Effector memory CD8-positive, alpha-beta T cell (primary cell): ENCODE measurements at regions not wholly inside any gene's neighbourhood (a gene's known extent, or its start where the extent isn't known, plus 50 kb on each side); places are given as distances from the start of the nearest gene placed in this dataset.

Experiments
- ATAC-seq: fragments of 150-1000 bp; cut with Tn5 transposase; replicated peaks from 2 replicates; pipeline ENCODE4 v1.10.0; 2021; ENCODE audit warnings: mild to moderate bottlenecking, moderate library complexity
- DNase-seq, 3 experiments: peaks; one replicate each; pipeline ENCODE4 v3.0.0; 2021
- H3K27ac Mint-ChIP-seq, 2 donors: one replicate each; pipeline ENCODE4 v1.8.0; 2022; ENCODE audit warnings: mild to moderate bottlenecking in 2 of 2, mixed read lengths in 2 of 2, moderate library complexity in 2 of 2
- H3K27me3 Mint-ChIP-seq, 2 donors: one replicate each; pipeline ENCODE4 v1.8.0; 2022; ENCODE audit warnings: mixed read lengths in 2 of 2
- H3K36me3 Mint-ChIP-seq: one replicate; pipeline ENCODE4 v1.8.0; 2022; ENCODE audit warnings: mild to moderate bottlenecking, moderate library complexity, mixed read lengths; ENCODE audit not compliant: insufficient read depth
- H3K4me1 Mint-ChIP-seq, 2 donors: one replicate each; pipeline ENCODE4 v1.8.0; 2022; ENCODE audit warnings: low read depth in 2 of 2, mixed read lengths in 2 of 2
- H3K4me3 Mint-ChIP-seq, 2 donors: one replicate each; pipeline ENCODE4 v1.8.0; 2022; ENCODE audit warnings: mild to moderate bottlenecking in 2 of 2, mixed read lengths in 2 of 2, moderate library complexity in 2 of 2
- H3K9me3 Mint-ChIP-seq, 2 donors: one replicate each; pipeline ENCODE4 v1.8.0; 2022; ENCODE audit warnings: mixed read lengths in 2 of 2

DNA sequence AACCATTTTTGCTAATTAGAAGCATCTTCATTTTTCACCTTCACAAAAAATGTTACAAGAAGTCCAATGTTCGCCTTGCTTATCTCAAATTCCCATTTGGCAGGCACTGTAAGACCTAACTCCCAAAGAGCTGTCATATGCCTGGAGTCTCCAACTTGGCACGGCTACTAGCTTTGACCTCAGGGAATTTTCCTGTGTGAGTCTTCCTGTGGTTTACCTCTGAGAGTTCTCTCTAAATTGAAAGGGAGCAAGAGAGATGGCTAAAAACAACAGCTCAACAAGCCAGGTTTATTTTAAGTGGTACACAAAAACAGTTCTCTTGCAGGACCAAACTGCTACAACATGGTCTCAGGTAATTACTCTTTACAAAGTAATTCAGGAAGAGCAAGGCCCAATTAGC lies 756.0 kb upstream of the ADGRL2 start:
- DNase-seq (no peak), ATAC-seq (no peak)
- Mint-ChIP-seq H3K9me3 (peaks cover 6 to 11% of the 10 kb centered on the region in 2 donors), H3K36me3 (no peaks in the 10 kb centered on the region), H3K27me3 (no peaks in the 10 kb centered on the region), H3K4me1 (no peaks in the 10 kb centered on the region), H3K27ac (no peak overlapping the region), H3K4me3 (no peak overlapping the region)

DNA sequence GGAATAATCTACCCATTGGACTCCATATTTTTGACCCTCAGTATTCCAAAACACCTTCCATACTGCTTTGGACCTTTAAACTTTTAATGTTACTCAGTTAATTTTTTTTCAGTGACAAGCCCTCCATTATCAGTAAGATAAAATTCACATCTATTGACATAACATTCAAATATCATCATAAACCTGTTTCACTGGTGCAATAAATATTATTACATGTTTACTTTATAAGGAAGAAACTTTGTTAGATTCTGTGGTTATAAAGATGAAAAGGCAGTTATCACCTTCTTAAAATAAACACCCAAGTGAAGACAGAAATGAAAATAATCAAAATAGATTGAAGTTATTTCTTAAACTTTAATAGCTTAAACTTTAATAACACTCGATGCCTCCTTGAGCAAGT lies 758.5 kb upstream of the ADGRL2 start:
- no peak overlapping the region for H3K27ac Mint-ChIP-seq
- no peak for DNase-seq
- H3K36me3 Mint-ChIP-seq: no peaks in the 10 kb centered on the region
- peaks cover 10 to 11% of the 10 kb centered on the region in 2 donors for H3K9me3 Mint-ChIP-seq
- no peak overlapping the region for H3K4me3 Mint-ChIP-seq
- ATAC-seq: no peak
- H3K27me3 Mint-ChIP-seq: no peaks in the 10 kb centered on the region
- no peaks in the 10 kb centered on the region for H3K4me1 Mint-ChIP-seq

DNA sequence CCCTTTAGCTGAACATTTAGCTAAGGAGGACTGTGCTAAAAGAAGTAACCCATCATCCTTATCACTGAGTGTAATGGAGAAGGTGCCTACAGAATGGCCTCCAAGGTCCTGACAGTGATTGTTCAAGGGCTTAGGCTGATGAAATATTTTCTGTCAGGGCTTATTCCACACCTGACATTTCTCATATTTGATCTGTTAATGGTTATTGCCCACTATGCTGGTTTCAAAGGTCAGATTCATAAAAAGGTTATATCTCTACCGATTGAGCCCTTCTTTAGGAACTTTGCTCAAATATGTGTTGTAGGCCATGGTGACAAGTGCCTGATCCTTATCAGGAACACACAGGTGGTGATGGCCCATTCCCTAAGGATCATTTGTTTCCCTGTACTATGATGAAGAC lies 766.4 kb upstream of the ADGRL2 start:
- DNase-seq: no peak
- no peaks in the 10 kb centered on the region for H3K27me3 Mint-ChIP-seq
- H3K4me1 Mint-ChIP-seq: no peaks in the 10 kb centered on the region
- no peak overlapping the region for H3K4me3 Mint-ChIP-seq
- H3K9me3 Mint-ChIP-seq: peaks cover 7 to 10% of the 10 kb centered on the region in 2 donors
- H3K27ac Mint-ChIP-seq: no peak overlapping the region
- ATAC-seq: no peak
- H3K36me3 Mint-ChIP-seq: no peaks in the 10 kb centered on the region

DNA sequence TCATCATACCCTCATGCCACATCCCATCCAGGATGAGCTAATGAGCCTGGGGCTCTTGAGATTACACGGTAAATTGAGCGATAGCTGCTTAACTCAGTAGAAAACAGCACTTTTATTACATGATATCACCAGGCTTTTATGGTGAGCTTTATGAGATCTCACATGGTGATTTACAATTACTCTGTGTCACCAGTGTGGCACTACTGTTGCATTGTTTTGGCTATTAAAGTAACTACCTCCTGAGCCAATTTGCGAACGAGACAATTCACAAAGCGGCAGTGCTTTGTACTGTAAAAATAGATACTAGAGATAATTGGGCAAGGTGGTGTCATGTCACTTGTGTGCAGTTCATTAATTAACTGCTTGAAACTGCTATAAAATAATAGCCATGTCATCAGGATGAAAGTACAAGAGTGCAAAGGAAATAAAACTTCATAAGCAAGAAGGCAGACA lies 767.7 kb upstream of the ADGRL2 start:
- peaks cover 7 to 10% of the 10 kb centered on the region in 2 donors for H3K9me3 Mint-ChIP-seq
- no peaks in the 10 kb centered on the region for H3K4me1 Mint-ChIP-seq
- DNase-seq: no peak
- H3K27ac Mint-ChIP-seq: no peak overlapping the region
- H3K36me3 Mint-ChIP-seq: no peaks in the 10 kb centered on the region
- no peak for ATAC-seq
- no peaks in the 10 kb centered on the region for H3K27me3 Mint-ChIP-seq
- no peak overlapping the region for H3K4me3 Mint-ChIP-seq

DNA sequence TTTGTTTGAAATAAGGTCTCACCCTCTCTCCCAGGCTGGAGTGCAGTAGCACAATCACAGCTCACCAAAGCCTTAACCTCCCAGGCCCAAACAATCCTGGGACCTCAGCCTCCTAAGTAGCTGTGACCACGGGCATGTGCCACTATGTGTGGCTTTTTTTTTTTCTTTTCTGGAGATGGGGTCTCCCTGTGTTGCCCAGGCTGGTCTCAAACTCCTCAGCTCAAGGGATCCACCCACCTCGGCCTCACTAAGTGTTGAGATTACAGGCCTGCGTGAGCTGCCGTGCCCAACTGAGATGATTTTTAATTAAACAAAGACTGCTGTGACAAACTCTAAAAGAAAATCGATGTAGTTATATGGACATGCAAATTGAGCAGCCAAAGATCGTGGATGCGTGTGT lies 768.4 kb upstream of the ADGRL2 start:
- DNase-seq (no peak), ATAC-seq (no peak)
- no peaks in the 10 kb centered on the region for H3K4me1 Mint-ChIP-seq
- H3K4me3 Mint-ChIP-seq: no peak overlapping the region
- H3K27ac Mint-ChIP-seq: no peak overlapping the region
- H3K36me3 Mint-ChIP-seq: no peaks in the 10 kb centered on the region
- H3K27me3 Mint-ChIP-seq: no peaks in the 10 kb centered on the region
- H3K9me3 Mint-ChIP-seq: peaks cover 7% of the 10 kb centered on the region in 2 donors

DNA sequence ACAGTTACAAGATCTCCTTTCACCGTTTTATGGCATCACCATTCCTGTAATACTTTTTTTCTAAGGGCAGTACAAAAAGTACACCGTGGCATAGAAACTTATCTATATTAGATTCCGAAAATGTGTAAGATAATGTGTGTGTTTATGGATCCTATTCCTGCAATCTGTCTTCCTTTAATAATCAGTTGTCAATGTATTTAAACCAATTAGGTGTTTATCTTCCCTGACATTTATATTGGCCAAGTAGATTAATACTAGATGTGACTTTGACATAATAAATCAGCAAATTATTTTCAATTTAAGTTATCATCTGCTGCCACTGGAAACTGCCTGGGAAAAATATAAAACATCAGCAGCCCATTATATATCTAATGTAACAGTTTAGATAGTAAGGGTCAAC lies 770.3 kb upstream of the ADGRL2 start:
- Mint-ChIP-seq H3K4me3 (no peak overlapping the region), H3K4me1 (no peaks in the 10 kb centered on the region), H3K27me3 (no peaks in the 10 kb centered on the region), H3K9me3 (peaks cover 8 to 15% of the 10 kb centered on the region in 2 donors), H3K36me3 (no peaks in the 10 kb centered on the region), H3K27ac (no peak overlapping the region)
- DNase-seq: no peak
- ATAC-seq: no peak

DNA sequence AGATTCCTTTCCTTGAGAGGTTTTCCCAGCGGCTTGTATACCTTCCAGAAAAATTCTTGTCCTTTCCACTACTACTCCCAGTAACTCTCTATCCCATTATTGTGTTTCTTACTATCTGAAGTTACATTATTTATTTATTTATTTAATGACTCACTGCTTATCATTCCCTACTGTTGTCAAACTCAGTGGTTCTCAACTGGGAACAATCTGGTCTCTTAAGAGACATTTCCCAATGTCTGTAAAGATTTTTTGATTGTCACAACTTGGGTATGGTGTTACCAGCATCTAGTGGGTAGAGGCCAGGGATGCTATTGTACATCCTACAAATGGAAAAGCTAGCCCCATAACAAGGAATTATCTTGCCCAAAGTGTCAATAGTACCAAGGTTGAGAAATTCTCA lies 771.5 kb upstream of the ADGRL2 start:
- H3K27me3 Mint-ChIP-seq: no peaks in the 10 kb centered on the region
- no peak for DNase-seq

DNA sequence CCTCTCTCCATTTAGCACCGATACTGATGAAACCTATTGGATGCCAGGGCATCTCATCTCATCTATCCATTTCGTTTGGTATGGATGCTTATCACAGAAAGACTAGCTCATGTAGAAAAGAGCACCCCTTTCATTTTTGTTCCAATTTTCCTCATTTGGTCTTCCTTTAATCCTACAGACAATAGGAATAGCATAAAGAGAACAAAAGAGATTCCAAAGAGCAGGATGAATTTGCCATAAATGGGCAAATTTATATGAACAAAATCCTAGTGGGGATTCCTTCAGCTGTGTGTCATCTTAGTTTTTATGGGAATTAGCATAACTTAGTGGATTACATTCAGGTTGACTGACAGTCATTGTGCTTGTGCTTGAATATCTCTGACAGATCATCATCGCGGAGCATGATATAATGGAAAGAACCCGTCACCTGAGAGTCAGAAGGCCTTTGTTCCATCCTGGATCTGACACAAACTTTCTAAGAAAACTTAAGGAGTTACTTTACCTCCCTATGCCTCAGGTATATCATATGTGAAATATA lies 777.5 kb upstream of the ADGRL2 start:
- H3K27me3 Mint-ChIP-seq: no peaks in the 10 kb centered on the region
- H3K27ac Mint-ChIP-seq: no peak overlapping the region
- H3K36me3 Mint-ChIP-seq: no peaks in the 10 kb centered on the region
- DNase-seq: no peak
- no peaks in the 10 kb centered on the region for H3K4me1 Mint-ChIP-seq
- peaks cover 5 to 12% of the 10 kb centered on the region in 2 donors for H3K9me3 Mint-ChIP-seq
- no peak overlapping the region for H3K4me3 Mint-ChIP-seq
- no peak for ATAC-seq

More for the DNA sequence above, 771.5 kb upstream of the ADGRL2 start:
- Mint-ChIP-seq H3K36me3 (no peaks in the 10 kb centered on the region), H3K4me3 (no peak overlapping the region), H3K9me3 (peaks cover 5 to 12% of the 10 kb centered on the region in 2 donors), H3K4me1 (no peaks in the 10 kb centered on the region), H3K27ac (no peak overlapping the region)
- ATAC-seq: no peak

DNA sequence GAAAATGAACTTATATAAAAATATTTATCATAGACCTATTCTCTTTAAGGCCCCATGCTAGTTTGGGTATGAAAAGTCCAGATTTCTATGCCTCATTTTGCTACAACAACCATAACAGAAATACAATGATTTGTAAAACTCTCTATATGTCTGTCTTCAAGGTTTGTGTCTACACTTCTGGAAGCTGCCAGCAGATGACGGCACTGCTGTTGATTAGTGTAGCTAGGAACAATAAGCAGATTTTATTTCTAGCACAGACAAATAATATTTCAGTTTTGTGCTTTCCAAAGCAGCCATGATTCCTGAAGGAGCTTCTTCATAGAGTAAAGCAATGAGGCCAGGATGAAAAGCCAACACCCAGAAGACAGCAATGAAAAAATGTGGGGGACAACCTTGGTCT lies 779.6 kb upstream of the ADGRL2 start:
- Mint-ChIP-seq H3K4me3 (no peak overlapping the region), H3K9me3 (peaks cover 9 to 19% of the 10 kb centered on the region in 2 donors), H3K27me3 (no peaks in the 10 kb centered on the region), H3K27ac (no peak overlapping the region), H3K4me1 (no peaks in the 10 kb centered on the region), H3K36me3 (no peaks in the 10 kb centered on the region)
- DNase-seq (no peak), ATAC-seq (no peak)

DNA sequence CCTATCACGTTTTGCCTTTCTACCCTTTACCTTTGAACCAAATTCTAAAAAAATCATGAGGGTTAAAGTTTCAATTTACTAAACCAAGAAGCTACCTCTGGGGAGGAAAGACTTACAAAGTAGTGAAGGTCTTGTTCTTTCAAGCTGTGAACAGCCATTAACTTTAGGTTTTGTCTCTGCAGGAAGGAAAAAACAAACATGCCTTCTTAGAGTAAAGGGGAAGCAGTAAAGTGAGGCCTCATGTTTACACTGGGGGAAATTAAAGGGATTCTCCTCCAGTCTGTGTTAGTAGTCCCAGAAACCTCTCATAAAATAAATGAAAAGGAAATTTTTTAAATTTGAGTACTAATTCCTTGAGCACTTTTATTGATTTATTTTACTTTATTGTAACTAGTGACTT lies 780.2 kb upstream of the ADGRL2 start:
- H3K9me3 Mint-ChIP-seq: peaks cover 7 to 13% of the 10 kb centered on the region in 2 donors
- no peak overlapping the region for H3K27ac Mint-ChIP-seq
- H3K4me1 Mint-ChIP-seq: no peaks in the 10 kb centered on the region
- DNase-seq (no peak), ATAC-seq (no peak)
- no peak overlapping the region for H3K4me3 Mint-ChIP-seq
- no peaks in the 10 kb centered on the region for H3K36me3 Mint-ChIP-seq
- no peaks in the 10 kb centered on the region for H3K27me3 Mint-ChIP-seq

DNA sequence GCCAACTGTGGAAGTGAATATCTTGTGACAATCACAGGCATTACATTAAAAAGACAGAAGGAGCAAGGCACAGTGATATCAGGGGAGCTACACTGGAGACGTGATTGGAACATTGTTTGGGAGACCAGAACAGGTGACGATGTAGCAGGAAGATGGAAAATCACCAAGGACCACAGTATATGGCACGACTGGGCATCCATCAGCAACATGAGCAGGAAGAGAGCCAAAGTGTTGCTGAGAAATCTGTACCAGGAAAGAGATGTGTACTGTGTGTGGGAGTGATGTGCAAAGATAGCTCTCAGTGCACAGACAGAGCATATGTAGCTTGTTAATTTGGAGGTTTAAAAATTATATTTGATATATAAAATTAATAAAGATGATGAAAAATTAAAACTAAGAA lies 790.6 kb upstream of the ADGRL2 start:
- no peak overlapping the region for H3K27ac Mint-ChIP-seq
- no peak for DNase-seq
- no peaks in the 10 kb centered on the region for H3K4me1 Mint-ChIP-seq

DNA sequence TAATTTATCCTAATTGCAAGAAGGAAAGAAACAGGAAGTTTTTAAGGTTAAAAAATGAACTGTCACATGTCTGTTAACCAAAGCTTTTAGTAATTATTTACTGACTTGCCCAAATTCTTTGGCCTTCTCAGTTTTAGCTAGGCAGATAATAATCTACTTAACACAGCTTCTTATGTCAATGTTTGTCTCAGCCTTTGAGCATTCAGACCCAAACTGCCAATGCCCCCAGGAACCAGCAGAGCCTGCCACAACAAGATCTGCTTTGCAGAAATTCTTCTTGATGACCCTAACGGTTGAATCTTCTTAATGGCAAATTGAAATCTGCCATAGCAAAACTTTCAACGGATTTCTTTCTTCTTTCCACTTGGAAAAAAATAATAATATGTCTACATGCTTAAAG lies 792.4 kb upstream of the ADGRL2 start:
- H3K27ac Mint-ChIP-seq: no peak overlapping the region
- H3K27me3 Mint-ChIP-seq: no peaks in the 10 kb centered on the region
- H3K36me3 Mint-ChIP-seq: no peaks in the 10 kb centered on the region
- no peak for DNase-seq
- no peak overlapping the region for H3K4me3 Mint-ChIP-seq
- H3K4me1 Mint-ChIP-seq: no peaks in the 10 kb centered on the region
- peaks cover 8 to 23% of the 10 kb centered on the region in 2 donors for H3K9me3 Mint-ChIP-seq
- no peak for ATAC-seq

More for the DNA sequence above, 790.6 kb upstream of the ADGRL2 start:
- Mint-ChIP-seq H3K9me3 (peaks cover 6 to 20% of the 10 kb centered on the region in 2 donors), H3K4me3 (no peak overlapping the region), H3K36me3 (peaks cover 3% of the 10 kb centered on the region), H3K27me3 (no peaks in the 10 kb centered on the region)
- no peak for ATAC-seq

DNA sequence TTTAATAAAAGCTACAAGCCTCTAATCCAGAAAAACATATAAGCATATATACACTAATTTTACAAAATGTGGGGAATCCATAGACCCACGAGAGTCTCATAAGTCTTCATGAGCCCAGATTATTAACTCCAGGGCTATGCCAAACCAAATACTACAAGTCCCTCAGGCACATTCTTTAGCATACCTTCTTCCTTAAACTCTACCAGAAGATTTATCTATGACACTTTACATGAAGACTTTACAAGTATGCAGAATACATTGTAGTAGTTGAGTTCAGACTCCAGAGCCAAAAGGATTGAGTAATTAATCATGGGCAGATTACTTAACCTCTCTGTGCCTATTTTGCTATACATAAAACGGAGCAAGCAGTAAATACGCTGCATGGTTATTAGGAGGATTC lies 793.7 kb upstream of the ADGRL2 start:
- H3K4me3 Mint-ChIP-seq: no peak overlapping the region
- H3K4me1 Mint-ChIP-seq: no peaks in the 10 kb centered on the region
- H3K9me3 Mint-ChIP-seq: peaks cover 8 to 15% of the 10 kb centered on the region in 2 donors
- H3K27ac Mint-ChIP-seq: no peak overlapping the region
- H3K27me3 Mint-ChIP-seq: no peaks in the 10 kb centered on the region
- ATAC-seq: no peak
- H3K36me3 Mint-ChIP-seq: no peaks in the 10 kb centered on the region
- DNase-seq: no peak

DNA sequence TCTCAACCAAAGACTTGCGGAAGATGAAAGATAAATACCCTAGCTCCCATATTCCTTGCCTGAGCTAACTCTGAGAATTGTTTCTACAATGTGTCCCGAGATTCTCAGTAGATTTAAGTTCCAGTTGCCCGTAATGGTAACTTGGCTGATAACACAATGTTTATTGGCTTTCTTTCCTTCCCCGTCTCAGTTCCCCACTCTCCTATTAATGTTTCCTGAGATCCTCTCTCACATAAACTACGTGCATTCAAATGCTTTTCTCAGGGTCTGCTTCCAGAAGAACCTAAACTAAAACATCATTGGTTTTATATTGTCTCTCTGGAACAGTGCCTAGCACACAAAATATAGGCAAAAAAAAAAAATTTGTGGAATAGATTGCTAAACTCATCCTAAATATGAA lies 794.2 kb upstream of the ADGRL2 start:
- Mint-ChIP-seq H3K4me3 (no peak overlapping the region), H3K27ac (no peak overlapping the region), H3K9me3 (peaks cover 8 to 15% of the 10 kb centered on the region in 2 donors), H3K4me1 (no peaks in the 10 kb centered on the region), H3K27me3 (no peaks in the 10 kb centered on the region), H3K36me3 (no peaks in the 10 kb centered on the region)
- ATAC-seq: no peak
- DNase-seq: no peak

DNA sequence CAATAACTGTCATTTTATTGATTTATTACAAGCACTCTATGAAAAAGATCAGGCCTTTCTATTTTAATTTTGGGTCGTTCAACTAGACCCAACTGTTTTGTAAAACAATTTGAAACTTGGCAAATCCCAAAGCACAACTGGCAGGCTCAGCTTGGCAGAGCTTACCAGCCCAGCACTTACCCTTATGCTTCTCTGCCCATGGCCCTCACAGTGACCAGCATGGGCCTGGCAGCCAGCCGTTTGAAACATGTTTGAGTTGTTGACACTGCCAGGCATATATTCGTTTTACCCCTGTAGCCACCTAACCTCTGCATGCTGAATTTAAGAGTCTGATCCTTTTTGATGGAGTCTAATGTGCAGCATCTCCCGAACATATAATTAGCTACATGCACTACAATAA lies 796.7 kb upstream of the ADGRL2 start:
- no peak for DNase-seq
- no peak for ATAC-seq
- Mint-ChIP-seq H3K36me3 (no peaks in the 10 kb centered on the region), H3K4me3 (no peak overlapping the region), H3K4me1 (no peaks in the 10 kb centered on the region), H3K9me3 (peaks cover 7 to 8% of the 10 kb centered on the region in 2 donors), H3K27ac (no peak overlapping the region), H3K27me3 (no peaks in the 10 kb centered on the region)
